GM12878 (cell line): ENCODE measurements at regions not wholly inside any gene's neighbourhood (a gene's known extent, or its start where the extent isn't known, plus 50 kb on each side); places are given as distances from the start of the nearest gene placed in this dataset.

Experiments used
- ASH2L ChIP-seq: fragments of 300-600, 200-600 bp; sonication (generic); IDR thresholded peaks from 2 replicates; pipeline ENCODE4 v1.6.1; 2017; ENCODE audit warnings: low read depth, mild to moderate bottlenecking, borderline replicate concordance
- BHLHE40 ChIP-seq, 2 experiments: fragments of 450-650 bp in 1 of 2; IDR thresholded peaks; 2 replicates each; pipeline ENCODE4 v1.6.1; 2011 to 2017; ENCODE audit warnings: low read depth in 2 of 2, borderline replicate concordance in 1 of 2, improper control_type of control experiment in 1 of 2, low read length in 1 of 2, mild to moderate bottlenecking in 1 of 2
- BMI1 ChIP-seq: fragments of 450-650 bp; IDR thresholded peaks from 2 replicates; pipeline ENCODE4 v1.6.1; 2016; ENCODE audit warnings: mild to moderate bottlenecking, moderate library complexity, borderline replicate concordance
- CBX3 ChIP-seq: fragments of 200-600 bp; sonication (generic); IDR thresholded peaks from 2 replicates; pipeline ENCODE4 v1.6.1; 2016; ENCODE audit warnings: low read depth, borderline replicate concordance
- CREB1 ChIP-seq: IDR thresholded peaks from 2 replicates; pipeline ENCODE4 v1.6.1; 2012; ENCODE audit warnings: low read depth, mild to moderate bottlenecking, inconsistent platforms
- EZH2 ChIP-seq: IDR thresholded peaks from 2 replicates; pipeline ENCODE4 v1.6.1; 2012; ENCODE audit warnings: low read depth, mild to moderate bottlenecking, control low read depth, inconsistent platforms, low read length, borderline replicate concordance; ENCODE audit not compliant: control insufficient read depth
- FOS ChIP-seq: IDR thresholded peaks from 3 replicates; pipeline ENCODE4 v1.6.1; 2011; ENCODE audit warnings: borderline replicate concordance; ENCODE audit not compliant: insufficient read length; ENCODE audit errors: extremely low read depth
- MTA3 ChIP-seq: IDR thresholded peaks from 2 replicates; pipeline ENCODE4 v1.6.1; 2012; ENCODE audit warnings: low read length, inconsistent platforms, borderline replicate concordance
- NFYB ChIP-seq: IDR thresholded peaks from 2 replicates; pipeline ENCODE4 v1.6.1; 2011; ENCODE audit warnings: low read depth, mild to moderate bottlenecking, low read length, improper control_type of control experiment, moderate library complexity; ENCODE audit not compliant: insufficient read depth
- PAX5 ChIP-seq: IDR thresholded peaks from 2 replicates; pipeline ENCODE4 v1.6.1; 2011; ENCODE audit warnings: low read depth, low read length, borderline replicate concordance
- SMAD5 ChIP-seq: IDR thresholded peaks from 2 replicates; pipeline ENCODE4 v1.6.1; 2016; ENCODE audit warnings: antibody characterized with exemption, low read depth
- TBL1XR1 ChIP-seq: IDR thresholded peaks from 2 replicates; pipeline ENCODE4 v1.6.1; 2012; ENCODE audit warnings: low read depth, low read length, improper control_type of control experiment
- ZNF207 ChIP-seq: fragments of 450-650 bp; IDR thresholded peaks from 2 replicates; pipeline ENCODE4 v1.6.1; 2014; ENCODE audit warnings: antibody characterized with exemption, mild to moderate bottlenecking, borderline replicate concordance
- TF ChIP-seq, protein P1 (sequence below): IDR thresholded peaks from 2 replicates; pipeline ENCODE4 v1.6.1; 2012; ENCODE audit warnings: mild to moderate bottlenecking, low read depth, low read length
- TF ChIP-seq, protein P2 (sequence below): fragments of 450-650 bp; IDR thresholded peaks from 2 replicates; pipeline ENCODE4 v1.6.1; 2017; ENCODE audit warnings: low read depth, mild to moderate bottlenecking, moderate library complexity
- TF ChIP-seq, protein P3 (sequence below): fragments of 450-650 bp; IDR thresholded peaks from 2 replicates; pipeline ENCODE4 v1.6.1; 2018; ENCODE audit warnings: mild to moderate bottlenecking, low read depth, moderate library complexity; ENCODE audit not compliant: partially characterized antibody
- TF ChIP-seq, protein P4 (sequence below): fragments of 450-650 bp; IDR thresholded peaks from 2 replicates; pipeline ENCODE4 v1.6.1; 2016; ENCODE audit warnings: mild to moderate bottlenecking, moderate library complexity, borderline replicate concordance

DNA sequence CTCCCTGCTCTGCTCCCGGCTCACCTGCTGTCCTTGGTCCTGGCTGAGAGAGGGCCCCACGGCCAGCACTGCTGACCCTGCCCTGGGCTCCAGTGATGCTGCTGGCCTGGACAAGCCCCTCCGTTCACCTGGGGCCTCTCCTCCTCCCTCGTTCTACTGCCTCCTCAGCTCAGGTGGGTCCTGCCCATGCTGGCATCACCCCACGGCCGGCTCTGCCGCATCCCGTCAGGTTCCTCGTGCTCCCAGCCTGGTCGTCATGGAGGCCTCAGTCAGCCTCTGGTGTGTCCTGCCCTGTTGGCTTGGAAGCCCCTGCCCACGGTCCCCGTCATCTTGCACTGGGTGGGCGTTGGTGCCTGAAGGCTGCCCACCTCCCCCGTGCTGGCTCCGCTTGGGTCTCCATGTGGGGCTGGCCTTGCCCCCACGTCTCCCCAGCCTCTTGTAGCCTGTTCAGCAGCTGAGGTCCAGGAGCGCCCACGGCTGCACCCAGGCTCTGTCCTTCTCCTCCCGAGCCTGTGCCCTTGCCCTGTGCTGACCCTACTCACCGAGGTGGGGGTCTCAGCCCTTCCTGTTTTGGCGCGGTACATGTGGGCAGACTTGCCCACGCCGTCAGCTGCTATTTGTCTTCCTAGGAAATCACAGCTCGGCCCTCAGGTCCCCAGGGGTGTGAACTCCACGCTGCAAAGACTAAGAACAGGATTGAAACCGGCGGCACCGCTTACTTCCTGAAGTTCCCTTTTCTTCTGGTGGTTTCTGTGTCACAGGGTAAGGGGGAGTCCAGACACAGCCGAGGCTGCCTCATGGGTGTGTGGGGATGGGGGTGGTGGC, 121.6 kb downstream of the TMEM121 start (continued):
- TF ChIP-seq, protein P1, sequence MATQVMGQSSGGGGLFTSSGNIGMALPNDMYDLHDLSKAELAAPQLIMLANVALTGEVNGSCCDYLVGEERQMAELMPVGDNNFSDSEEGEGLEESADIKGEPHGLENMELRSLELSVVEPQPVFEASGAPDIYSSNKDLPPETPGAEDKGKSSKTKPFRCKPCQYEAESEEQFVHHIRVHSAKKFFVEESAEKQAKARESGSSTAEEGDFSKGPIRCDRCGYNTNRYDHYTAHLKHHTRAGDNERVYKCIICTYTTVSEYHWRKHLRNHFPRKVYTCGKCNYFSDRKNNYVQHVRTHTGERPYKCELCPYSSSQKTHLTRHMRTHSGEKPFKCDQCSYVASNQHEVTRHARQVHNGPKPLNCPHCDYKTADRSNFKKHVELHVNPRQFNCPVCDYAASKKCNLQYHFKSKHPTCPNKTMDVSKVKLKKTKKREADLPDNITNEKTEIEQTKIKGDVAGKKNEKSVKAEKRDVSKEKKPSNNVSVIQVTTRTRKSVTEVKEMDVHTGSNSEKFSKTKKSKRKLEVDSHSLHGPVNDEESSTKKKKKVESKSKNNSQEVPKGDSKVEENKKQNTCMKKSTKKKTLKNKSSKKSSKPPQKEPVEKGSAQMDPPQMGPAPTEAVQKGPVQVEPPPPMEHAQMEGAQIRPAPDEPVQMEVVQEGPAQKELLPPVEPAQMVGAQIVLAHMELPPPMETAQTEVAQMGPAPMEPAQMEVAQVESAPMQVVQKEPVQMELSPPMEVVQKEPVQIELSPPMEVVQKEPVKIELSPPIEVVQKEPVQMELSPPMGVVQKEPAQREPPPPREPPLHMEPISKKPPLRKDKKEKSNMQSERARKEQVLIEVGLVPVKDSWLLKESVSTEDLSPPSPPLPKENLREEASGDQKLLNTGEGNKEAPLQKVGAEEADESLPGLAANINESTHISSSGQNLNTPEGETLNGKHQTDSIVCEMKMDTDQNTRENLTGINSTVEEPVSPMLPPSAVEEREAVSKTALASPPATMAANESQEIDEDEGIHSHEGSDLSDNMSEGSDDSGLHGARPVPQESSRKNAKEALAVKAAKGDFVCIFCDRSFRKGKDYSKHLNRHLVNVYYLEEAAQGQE: peak; percentile 58; the same call in 1 of the 2 replicates
- TF ChIP-seq, protein P2, sequence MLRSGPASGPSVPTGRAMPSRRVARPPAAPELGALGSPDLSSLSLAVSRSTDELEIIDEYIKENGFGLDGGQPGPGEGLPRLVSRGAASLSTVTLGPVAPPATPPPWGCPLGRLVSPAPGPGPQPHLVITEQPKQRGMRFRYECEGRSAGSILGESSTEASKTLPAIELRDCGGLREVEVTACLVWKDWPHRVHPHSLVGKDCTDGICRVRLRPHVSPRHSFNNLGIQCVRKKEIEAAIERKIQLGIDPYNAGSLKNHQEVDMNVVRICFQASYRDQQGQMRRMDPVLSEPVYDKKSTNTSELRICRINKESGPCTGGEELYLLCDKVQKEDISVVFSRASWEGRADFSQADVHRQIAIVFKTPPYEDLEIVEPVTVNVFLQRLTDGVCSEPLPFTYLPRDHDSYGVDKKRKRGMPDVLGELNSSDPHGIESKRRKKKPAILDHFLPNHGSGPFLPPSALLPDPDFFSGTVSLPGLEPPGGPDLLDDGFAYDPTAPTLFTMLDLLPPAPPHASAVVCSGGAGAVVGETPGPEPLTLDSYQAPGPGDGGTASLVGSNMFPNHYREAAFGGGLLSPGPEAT: no peak
- TF ChIP-seq FOS: no peak
- no peak for TF ChIP-seq SMAD5
- peak in 1 of 2 experiments; percentile 18; a peak in 1 of 4 replicates for TF ChIP-seq BHLHE40 (IDR thresholded peaks at IDR 0.05; ENCODE audit: borderline replicate concordance in 1 of 2, low read depth in 2 of 2, low read length in 1 of 2)
- TF ChIP-seq, protein P3, sequence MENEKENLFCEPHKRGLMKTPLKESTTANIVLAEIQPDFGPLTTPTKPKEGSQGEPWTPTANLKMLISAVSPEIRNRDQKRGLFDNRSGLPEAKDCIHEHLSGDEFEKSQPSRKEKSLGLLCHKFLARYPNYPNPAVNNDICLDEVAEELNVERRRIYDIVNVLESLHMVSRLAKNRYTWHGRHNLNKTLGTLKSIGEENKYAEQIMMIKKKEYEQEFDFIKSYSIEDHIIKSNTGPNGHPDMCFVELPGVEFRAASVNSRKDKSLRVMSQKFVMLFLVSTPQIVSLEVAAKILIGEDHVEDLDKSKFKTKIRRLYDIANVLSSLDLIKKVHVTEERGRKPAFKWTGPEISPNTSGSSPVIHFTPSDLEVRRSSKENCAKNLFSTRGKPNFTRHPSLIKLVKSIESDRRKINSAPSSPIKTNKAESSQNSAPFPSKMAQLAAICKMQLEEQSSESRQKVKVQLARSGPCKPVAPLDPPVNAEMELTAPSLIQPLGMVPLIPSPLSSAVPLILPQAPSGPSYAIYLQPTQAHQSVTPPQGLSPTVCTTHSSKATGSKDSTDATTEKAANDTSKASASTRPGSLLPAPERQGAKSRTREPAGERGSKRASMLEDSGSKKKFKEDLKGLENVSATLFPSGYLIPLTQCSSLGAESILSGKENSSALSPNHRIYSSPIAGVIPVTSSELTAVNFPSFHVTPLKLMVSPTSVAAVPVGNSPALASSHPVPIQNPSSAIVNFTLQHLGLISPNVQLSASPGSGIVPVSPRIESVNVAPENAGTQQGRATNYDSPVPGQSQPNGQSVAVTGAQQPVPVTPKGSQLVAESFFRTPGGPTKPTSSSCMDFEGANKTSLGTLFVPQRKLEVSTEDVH: no peak
- no peak for TF ChIP-seq CBX3
- TF ChIP-seq BMI1: no peak
- TF ChIP-seq PAX5: no peak
- no peak for TF ChIP-seq MTA3
- TF ChIP-seq ZNF207: no peak
- TF ChIP-seq CREB1: no peak
- TF ChIP-seq, protein P4, sequence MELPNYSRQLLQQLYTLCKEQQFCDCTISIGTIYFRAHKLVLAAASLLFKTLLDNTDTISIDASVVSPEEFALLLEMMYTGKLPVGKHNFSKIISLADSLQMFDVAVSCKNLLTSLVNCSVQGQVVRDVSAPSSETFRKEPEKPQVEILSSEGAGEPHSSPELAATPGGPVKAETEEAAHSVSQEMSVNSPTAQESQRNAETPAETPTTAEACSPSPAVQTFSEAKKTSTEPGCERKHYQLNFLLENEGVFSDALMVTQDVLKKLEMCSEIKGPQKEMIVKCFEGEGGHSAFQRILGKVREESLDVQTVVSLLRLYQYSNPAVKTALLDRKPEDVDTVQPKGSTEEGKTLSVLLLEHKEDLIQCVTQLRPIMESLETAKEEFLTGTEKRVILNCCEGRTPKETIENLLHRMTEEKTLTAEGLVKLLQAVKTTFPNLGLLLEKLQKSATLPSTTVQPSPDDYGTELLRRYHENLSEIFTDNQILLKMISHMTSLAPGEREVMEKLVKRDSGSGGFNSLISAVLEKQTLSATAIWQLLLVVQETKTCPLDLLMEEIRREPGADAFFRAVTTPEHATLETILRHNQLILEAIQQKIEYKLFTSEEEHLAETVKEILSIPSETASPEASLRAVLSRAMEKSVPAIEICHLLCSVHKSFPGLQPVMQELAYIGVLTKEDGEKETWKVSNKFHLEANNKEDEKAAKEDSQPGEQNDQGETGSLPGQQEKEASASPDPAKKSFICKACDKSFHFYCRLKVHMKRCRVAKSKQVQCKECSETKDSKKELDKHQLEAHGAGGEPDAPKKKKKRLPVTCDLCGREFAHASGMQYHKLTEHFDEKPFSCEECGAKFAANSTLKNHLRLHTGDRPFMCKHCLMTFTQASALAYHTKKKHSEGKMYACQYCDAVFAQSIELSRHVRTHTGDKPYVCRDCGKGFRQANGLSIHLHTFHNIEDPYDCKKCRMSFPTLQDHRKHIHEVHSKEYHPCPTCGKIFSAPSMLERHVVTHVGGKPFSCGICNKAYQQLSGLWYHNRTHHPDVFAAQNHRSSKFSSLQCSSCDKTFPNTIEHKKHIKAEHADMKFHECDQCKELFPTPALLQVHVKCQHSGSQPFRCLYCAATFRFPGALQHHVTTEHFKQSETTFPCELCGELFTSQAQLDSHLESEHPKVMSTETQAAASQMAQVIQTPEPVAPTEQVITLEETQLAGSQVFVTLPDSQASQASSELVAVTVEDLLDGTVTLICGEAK: no peak
- TF ChIP-seq ASH2L: no peak
- TF ChIP-seq EZH2: no peak
- TF ChIP-seq NFYB: no peak
- TF ChIP-seq TBL1XR1: no peak
